Epithelial cell of esophagus (primary cell): ENCODE measurements at regions not wholly inside any gene's neighbourhood (a gene's known extent, or its start where the extent isn't known, plus 50 kb on each side); places are given as distances from the start of the nearest gene placed in this dataset.

Experiments
- DNase-seq: peaks from one replicate; pipeline ENCODE4 v3.0.0; 2010; ENCODE audit warnings: low read depth
- H3K4me3 ChIP-seq: 2 replicates; pipeline ENCODE4 v1.5.1; 2011; ENCODE audit warnings: mild to moderate bottlenecking, low read length, control low read depth
- CTCF ChIP-seq: IDR thresholded peaks from 2 replicates; pipeline ENCODE4 v1.5.1; 2011; ENCODE audit warnings: low read depth, mild to moderate bottlenecking, low read length, control low read depth, inconsistent platforms; ENCODE audit not compliant: insufficient read depth; ENCODE audit errors: missing control alignments

- H3K4me3 ChIP-seq, result no peak overlapping the region
- TF ChIP-seq CTCF, result no peak
- DNase-seq, result no peak
Observed at GRCh38 chr4:119897260-119897659, 169.4 kb downstream of the MAD2L1 start.

- no peak overlapping the region for H3K4me3 ChIP-seq
- no peak for DNase-seq
- TF ChIP-seq CTCF, result no peak
Observed at GRCh38 chr4:119894650-119895208, 171.9 kb downstream of the MAD2L1 start.

GRCh38 chr4:119873794-119874325, 192.8 kb downstream of the MAD2L1 start:
- no peak overlapping the region for H3K4me3 ChIP-seq
- no peak for DNase-seq
- TF ChIP-seq CTCF, result no peak

- no peak for TF ChIP-seq CTCF
- no peak overlapping the region for H3K4me3 ChIP-seq
- DNase-seq, result no peak
Observed at GRCh38 chr4:119873132-119873531, 193.5 kb downstream of the MAD2L1 start.

GRCh38 chr4:119872371-119873016, 194.2 kb downstream of the MAD2L1 start:
- no peak for DNase-seq
- TF ChIP-seq CTCF, result no peak
- no peak overlapping the region for H3K4me3 ChIP-seq

GRCh38 chr4:119870856-119871255, 195.8 kb downstream of the MAD2L1 start:
- no peak for TF ChIP-seq CTCF
- DNase-seq, result no peak
- H3K4me3 ChIP-seq, result no peak overlapping the region

GRCh38 chr4:119865789-119866188, 200.9 kb downstream of the MAD2L1 start:
- H3K4me3 ChIP-seq, result no peak overlapping the region
- no peak for DNase-seq
- TF ChIP-seq CTCF, result no peak
